ENCODE measurements at regions not wholly inside any gene's neighbourhood (a gene's known extent, or its start where the extent isn't known, plus 50 kb on each side); places are given as distances from the start of the nearest gene placed in this dataset.

GRCh38 chr22:49372530-49373288 is 455.0 kb downstream of the BRD1 start:
- DNase-seq = no peak

GRCh38 chr22:49372111-49372529 is 455.6 kb downstream of the BRD1 start:
- no peak for DNase-seq

- DNase-seq = no peak
These were observed 456.2 kb downstream of the BRD1 start for GRCh38 chr22:49371325-49372110.

- DNase-seq = no peak
These were observed 456.9 kb downstream of the BRD1 start for GRCh38 chr22:49370627-49371301.

- no peak for DNase-seq
These were observed 457.7 kb downstream of the BRD1 start for GRCh38 chr22:49369726-49370626.

- DNase-seq = no peak
These were observed 458.5 kb downstream of the BRD1 start for GRCh38 chr22:49368976-49369725.

GRCh38 chr22:49368221-49368975 is 459.3 kb downstream of the BRD1 start:
- DNase-seq = no peak

GRCh38 chr22:49367041-49367697 is 460.5 kb downstream of the BRD1 start:
- no peak for DNase-seq

- no peak for DNase-seq
These were observed 461.2 kb downstream of the BRD1 start for GRCh38 chr22:49366437-49366836.

GRCh38 chr22:49365910-49366309 is 461.8 kb downstream of the BRD1 start:
- DNase-seq = no peak

GRCh38 chr22:49365191-49365837 is 462.4 kb downstream of the BRD1 start:
- no peak for DNase-seq

GRCh38 chr22:49364398-49364797 is 463.3 kb downstream of the BRD1 start:
- DNase-seq = no peak

- DNase-seq = no peak
These were observed 464.0 kb downstream of the BRD1 start for GRCh38 chr22:49363526-49364230.

- no peak for DNase-seq
These were observed 465.3 kb downstream of the BRD1 start for GRCh38 chr22:49362211-49362839.

GRCh38 chr22:49361164-49361563 is 466.5 kb downstream of the BRD1 start:
- no peak for DNase-seq

- DNase-seq = no peak
These were observed 466.9 kb downstream of the BRD1 start for GRCh38 chr22:49360746-49361145.

- DNase-seq = no peak
These were observed 468.6 kb downstream of the BRD1 start for GRCh38 chr22:49359076-49359475.

- no peak for DNase-seq
These were observed 469.8 kb downstream of the BRD1 start for GRCh38 chr22:49357661-49358440.

Measured in 8988T (cell line).